Ovary (tissue), 7 donors: ENCODE measurements at regions not wholly inside any gene's neighbourhood (a gene's known extent, or its start where the extent isn't known, plus 50 kb on each side); places are given as distances from the start of the nearest gene placed in this dataset.

Experiments
- DNase-seq, 5 donors: peaks; one replicate each; pipeline ENCODE4 v3.0.0-alpha.2; 2019 to 2020
- H3K27ac ChIP-seq, 2 donors: fragments of 200-600 bp; one replicate each; pipeline versions ENCODE4 v1.5.1 to v1.8.0; 2019 to 2022
- H3K27me3 ChIP-seq: fragments of 200-600 bp; one replicate; pipeline ENCODE4 v1.8.0; 2022
- H3K36me3 ChIP-seq: fragments of 200-600 bp; sonication (generic); one replicate; pipeline ENCODE4 v1.5.1; 2019
- H3K4me1 ChIP-seq: one replicate; pipeline ENCODE4 v1.8.1; 2013; ENCODE audit warnings: mild to moderate bottlenecking, moderate library complexity; ENCODE audit not compliant: insufficient read depth
- H3K4me3 ChIP-seq: fragments of 200-600 bp; sonication (generic); one replicate; pipeline ENCODE4 v1.5.1; 2017
- H3K9me3 ChIP-seq, 2 donors: fragments of 200-600 bp in 1 of 2; sonication (generic) in 1 of 2; one replicate each; pipeline versions ENCODE4 v1.5.1 to v1.8.1; 2013 to 2019; ENCODE audit warnings: mild to moderate bottlenecking in 1 of 2, moderate library complexity in 1 of 2
- EP300 ChIP-seq: sonication (generic); formaldehyde crosslinking; IDR thresholded peaks from one replicate; pipeline ENCODE4 v1.6.1; 2017; ENCODE audit warnings: antibody characterized with exemption
- POLR2A ChIP-seq: fragments of 450-650 bp; IDR thresholded peaks from one replicate; pipeline ENCODE4 v1.6.1; 2017; ENCODE audit warnings: antibody characterized with exemption, mild to moderate bottlenecking, moderate library complexity
- WGBS, 3 donors: extraction: QIAGEN DNeasy Blood & Tissue Kit in 1 of 3; methylation state at CpG; one replicate each; pipeline versions ENCODE4 v1.1.5 to v1.1.7; 2013 to 2017; 5-methylcytosine and 5-hydroxymethylcytosine counted together
- intact Hi-C, 4 donors: fragments of 100-400 bp; cut with DNase I; formaldehyde crosslinking; loops; one replicate each; pipeline versions ENCODE4 v1.11.0 to v1.15.1; 2022 to 2023
- TF ChIP-seq, protein P1 (sequence below), 3 donors: fragments of 450-650 bp in 2 of 3; fragments of 200-600 bp in 1 of 3; IDR thresholded peaks; one replicate each; pipeline versions ENCODE4 v1.5.1 to v1.8.0; 2016 to 2022; ENCODE audit warnings: antibody characterized with exemption in 3 of 3, mild to moderate bottlenecking in 1 of 3
- donor health status: DM: no; HTN: no; CAD: no; lungs with moderate emphysema.
- donor health status: DM: no; HTN: no; CAD: no.
- donor health status: Bipolar disorder and iron deficiency.
- donor health status: DM: no; HTN: no; CAD: no.
- donor health status: DM: yes; HTN: yes; CAD: no.

- intact Hi-C loops, result no loop called here
- H3K36me3 ChIP-seq, result no peaks in the 10 kb centered on the region
- no peaks in the 10 kb centered on the region for H3K9me3 ChIP-seq
- DNase-seq, result no peak
- WGBS, 3 donors, result 91 to 94% (median 93%) methylated on average over 4 of the region's 4 CpGs
- no peaks in the 10 kb centered on the region for H3K4me1 ChIP-seq
- TF ChIP-seq, protein P1, sequence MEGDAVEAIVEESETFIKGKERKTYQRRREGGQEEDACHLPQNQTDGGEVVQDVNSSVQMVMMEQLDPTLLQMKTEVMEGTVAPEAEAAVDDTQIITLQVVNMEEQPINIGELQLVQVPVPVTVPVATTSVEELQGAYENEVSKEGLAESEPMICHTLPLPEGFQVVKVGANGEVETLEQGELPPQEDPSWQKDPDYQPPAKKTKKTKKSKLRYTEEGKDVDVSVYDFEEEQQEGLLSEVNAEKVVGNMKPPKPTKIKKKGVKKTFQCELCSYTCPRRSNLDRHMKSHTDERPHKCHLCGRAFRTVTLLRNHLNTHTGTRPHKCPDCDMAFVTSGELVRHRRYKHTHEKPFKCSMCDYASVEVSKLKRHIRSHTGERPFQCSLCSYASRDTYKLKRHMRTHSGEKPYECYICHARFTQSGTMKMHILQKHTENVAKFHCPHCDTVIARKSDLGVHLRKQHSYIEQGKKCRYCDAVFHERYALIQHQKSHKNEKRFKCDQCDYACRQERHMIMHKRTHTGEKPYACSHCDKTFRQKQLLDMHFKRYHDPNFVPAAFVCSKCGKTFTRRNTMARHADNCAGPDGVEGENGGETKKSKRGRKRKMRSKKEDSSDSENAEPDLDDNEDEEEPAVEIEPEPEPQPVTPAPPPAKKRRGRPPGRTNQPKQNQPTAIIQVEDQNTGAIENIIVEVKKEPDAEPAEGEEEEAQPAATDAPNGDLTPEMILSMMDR (IDR thresholded peaks at IDR 0.05), result no peak
- TF ChIP-seq EP300 (no peak), POLR2A (no peak)
- no peak overlapping the region for H3K27ac ChIP-seq
- H3K27me3 ChIP-seq, result no peaks in the 10 kb centered on the region
- H3K4me3 ChIP-seq, result no peak overlapping the region
These were observed 91.1 kb upstream of the DAB2 start for GRCh38 chr5:39515881-39516280.

DNA sequence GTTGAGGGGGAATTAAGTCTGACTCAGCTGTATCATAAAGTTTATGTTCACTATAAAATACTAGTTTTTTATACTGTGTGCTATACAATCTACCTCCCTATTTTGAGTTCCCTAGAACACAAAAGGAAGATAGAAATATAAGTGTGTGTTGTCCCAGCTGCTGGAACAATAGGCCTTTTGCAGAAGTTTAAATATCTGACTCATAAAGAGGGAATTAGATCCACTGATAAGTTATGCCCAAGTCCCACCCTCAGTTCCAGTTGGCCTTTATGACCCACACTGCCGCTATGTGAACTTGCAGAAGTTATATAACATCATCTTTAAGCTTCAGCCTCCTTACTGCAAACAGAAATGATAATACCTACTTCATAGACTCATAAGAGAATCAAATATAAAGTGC is 88.5 kb upstream of the DAB2 start:
- intact Hi-C loops, result no loop called here
- Histone ChIP-seq H3K4me1 (no peaks in the 10 kb centered on the region), H3K4me3 (no peak overlapping the region), H3K9me3 (no peaks in the 10 kb centered on the region), H3K27ac (no peak overlapping the region), H3K36me3 (no peaks in the 10 kb centered on the region), H3K27me3 (no peaks in the 10 kb centered on the region)
- DNase-seq, result no peak
- 88 to 94% (median 89%) methylated on average over 1 of the region's 1 CpG for whole genome bisulfite sequencing, 3 donors
- TF ChIP-seq EP300 (no peak), POLR2A (no peak)
- TF ChIP-seq, protein P1 (IDR thresholded peaks at IDR 0.05), result no peak

- TF ChIP-seq, protein P1 (IDR thresholded peaks at IDR 0.05), result no peak
- TF ChIP-seq EP300 (no peak), POLR2A (no peak)
- DNase-seq, result no peak
- H3K27ac ChIP-seq, result no peak overlapping the region
- H3K27me3 ChIP-seq, result no peaks in the 10 kb centered on the region
- no peaks in the 10 kb centered on the region for H3K36me3 ChIP-seq
- no peak overlapping the region for H3K4me3 ChIP-seq
- 86 to 95% (median 93%) methylated on average over 5 of the region's 5 CpGs for WGBS, 3 donors
- intact Hi-C loops, result no loop called here
- H3K9me3 ChIP-seq, result no peaks in the 10 kb centered on the region
- H3K4me1 ChIP-seq, result peaks cover 8% of the 10 kb centered on the region
These were observed 81.4 kb upstream of the DAB2 start for GRCh38 chr5:39506211-39506610.

DNA sequence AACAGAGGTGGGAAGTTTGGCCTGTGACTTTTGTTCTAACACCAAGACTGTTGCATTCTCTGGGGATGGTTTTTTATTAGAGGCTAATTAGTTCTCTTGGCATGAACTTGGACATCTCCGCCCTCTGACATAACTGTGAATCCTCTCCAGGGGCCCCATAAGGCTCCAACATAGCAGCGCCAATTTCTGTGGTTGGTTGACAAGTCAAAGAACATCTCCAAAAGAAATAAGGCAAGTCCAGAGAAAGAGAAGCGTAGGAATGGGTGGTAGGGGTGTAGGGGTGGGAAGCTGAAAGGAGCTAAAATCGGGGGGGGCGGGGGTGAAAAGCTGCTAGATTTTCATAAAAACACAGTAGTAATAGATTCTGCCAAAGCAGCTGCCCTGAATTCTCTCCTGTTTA is 81.0 kb upstream of the DAB2 start:
- no peak for DNase-seq
- no peak for TF ChIP-seq EP300
- TF ChIP-seq POLR2A, result no peak
- TF ChIP-seq, protein P1 (IDR thresholded peaks at IDR 0.05), result no peak
- intact Hi-C loops, result no loop called here
- H3K4me3 ChIP-seq, result no peak overlapping the region
- WGBS, 3 donors, result 85 to 86% (median 86%) methylated on average over 5 of the region's 5 CpGs
- H3K27ac ChIP-seq, result no peak overlapping the region
- H3K36me3 ChIP-seq, result no peaks in the 10 kb centered on the region
- no peaks in the 10 kb centered on the region for H3K27me3 ChIP-seq
- H3K9me3 ChIP-seq, result no peaks in the 10 kb centered on the region
- peaks cover 8% of the 10 kb centered on the region for H3K4me1 ChIP-seq

GRCh38 chr5:39505363-39505762 is 80.6 kb upstream of the DAB2 start:
- Histone ChIP-seq H3K4me3 (no peak overlapping the region), H3K36me3 (no peaks in the 10 kb centered on the region), H3K9me3 (no peaks in the 10 kb centered on the region), H3K27ac (no peak overlapping the region), H3K4me1 (peaks cover 8% of the 10 kb centered on the region), H3K27me3 (no peaks in the 10 kb centered on the region)
- intact Hi-C loops, result no loop called here
- TF ChIP-seq, protein P1 (IDR thresholded peaks at IDR 0.05), result no peak
- no peak for TF ChIP-seq EP300
- no peak for TF ChIP-seq POLR2A
- DNase-seq, result no peak
